DMS114 treated with DMSO at 0.1 percent for 48 hours (cell line): ENCODE measurements at regions not wholly inside any gene's neighbourhood (a gene's known extent, or its start where the extent isn't known, plus 50 kb on each side); places are given as distances from the start of the nearest gene placed in this dataset.

Experiments used
- DNase-seq: peaks from one replicate; lab custom pipeline; 2025; ENCODE audit not compliant: unreplicated experiment; lab: John Stamatoyannopoulos, UW

- DNase-seq: no peak
These were observed 131.1 kb upstream of the RPL38 start for GRCh38 chr17:74072340-74072739.

- no peak for DNase-seq
These were observed 127.0 kb upstream of the RPL38 start for GRCh38 chr17:74076446-74076845.

- DNase-seq: no peak
These were observed 126.2 kb upstream of the RPL38 start for GRCh38 chr17:74077231-74077630.

GRCh38 chr17:74078363-74078941 lies 125.0 kb upstream of the RPL38 start:
- DNase-seq: no peak

GRCh38 chr17:74079537-74080300 lies 123.8 kb upstream of the RPL38 start:
- no peak for DNase-seq

GRCh38 chr17:74080656-74081582 lies 122.6 kb upstream of the RPL38 start:
- DNase-seq: no peak

- DNase-seq: no peak
These were observed 120.6 kb upstream of the RPL38 start for GRCh38 chr17:74082886-74083285.

GRCh38 chr17:74083321-74083720 lies 120.2 kb upstream of the RPL38 start:
- no peak for DNase-seq

- DNase-seq: no peak
These were observed 118.0 kb upstream of the RPL38 start for GRCh38 chr17:74085434-74085833.

GRCh38 chr17:74087002-74087585 lies 116.4 kb upstream of the RPL38 start:
- DNase-seq: no peak

GRCh38 chr17:74088285-74088933 lies 115.1 kb upstream of the RPL38 start:
- no peak for DNase-seq

GRCh38 chr17:74088934-74089329 lies 114.5 kb upstream of the RPL38 start:
- no peak for DNase-seq

- DNase-seq: no peak
These were observed 114.1 kb upstream of the RPL38 start for GRCh38 chr17:74089380-74089779.

GRCh38 chr17:74089869-74090464 lies 113.5 kb upstream of the RPL38 start:
- DNase-seq: peak; percentile 1

GRCh38 chr17:74094651-74095050 lies 108.8 kb upstream of the RPL38 start:
- no peak for DNase-seq

- no peak for DNase-seq
These were observed 107.0 kb upstream of the RPL38 start for GRCh38 chr17:74096456-74096855.

GRCh38 chr17:74097450-74098135 lies 105.9 kb upstream of the RPL38 start:
- no peak for DNase-seq

GRCh38 chr17:74098136-74099024 lies 105.1 kb upstream of the RPL38 start:
- DNase-seq: no peak
